GM12878 (cell line): ENCODE measurements at regions not wholly inside any gene's neighbourhood (a gene's known extent, or its start where the extent isn't known, plus 50 kb on each side); places are given as distances from the start of the nearest gene placed in this dataset.

Experiments used
- ATAC-seq: fragments of 200-7000 bp; cut with Tn5 transposase; 3 replicates; pipeline ENCODE4 v1.9.1; 2020; ENCODE audit warnings: mild to moderate bottlenecking, moderate library complexity
- BruUV-seq: library from RNA; stranded (reverse); fragments of 400-500 nt; replicated peaks from 2 replicates; lab custom pipeline; 2021; lab: Mats Ljungman, UMichigan
- CTCF ChIA-PET: fragments of 300-600 bp; sonication (Branson Sonifier 250); formaldehyde crosslinking; extraction: SDS; loops from one replicate; lab custom pipeline; 2021; ENCODE audit warnings: inconsistent platforms; lab: Yijun Ruan, JAX
- POLR2A ChIA-PET: fragments of 350-600 bp; formaldehyde crosslinking; extraction: SDS; loops from one replicate; lab custom pipeline; 2021; ENCODE audit warnings: inconsistent platforms; lab: Charles Lee
- RAD21 ChIA-PET: fragments of 300-600 bp; sonication (Branson Sonifier 250); formaldehyde crosslinking; loops from one replicate; lab custom pipeline; 2023; ENCODE audit warnings: antibody characterized with exemption; ENCODE audit not compliant: unreplicated experiment; lab: Charles Lee
- SMC1A ChIA-PET: fragments of 300-600 bp; sonication (Branson Sonifier 250); formaldehyde crosslinking; loops from one replicate; lab custom pipeline; 2023; ENCODE audit not compliant: unreplicated experiment, uncharacterized antibody; lab: Charles Lee
- DNase-seq: peaks from one replicate; pipeline ENCODE4 v3.0.0-alpha.2; 2011; ENCODE audit warnings: low read depth, low spot score
- FAIRE-seq: peaks from 3 replicates; lab custom pipeline; 2011; peaks lifted over from hg19 to GRCh38; lab: Jason Lieb, UNC
- H2AFZ ChIP-seq: 2 replicates; pipeline ENCODE4 v1.6.0; 2011; ENCODE audit warnings: low read depth, low read length, control low read depth; ENCODE audit not compliant: control insufficient read depth
- H3K27ac ChIP-seq: 2 replicates; pipeline ENCODE4 v1.5.1; 2011; ENCODE audit warnings: control low read depth; ENCODE audit not compliant: control insufficient read depth, insufficient read depth
- H3K27me3 ChIP-seq, 2 experiments: replicated peaks in 1 of 2; 2 replicates each; pipeline versions ENCODE4 v1.6.0 to v1.6.1; 2011; ENCODE audit warnings: low read length in 1 of 2; ENCODE audit not compliant: control insufficient read depth in 2 of 2, insufficient read depth in 2 of 2
- H3K36me3 ChIP-seq, 2 experiments: 2 replicates each; pipeline ENCODE4 v1.5.1; 2011; ENCODE audit warnings: low read length in 1 of 2; ENCODE audit not compliant: control insufficient read depth in 2 of 2, insufficient read depth in 2 of 2
- H3K4me1 ChIP-seq: 2 replicates; pipeline ENCODE4 v1.6.1; 2011; ENCODE audit warnings: mild to moderate bottlenecking, low read length, moderate library complexity, mixed read lengths; ENCODE audit not compliant: control insufficient read depth, insufficient read depth
- H3K4me2 ChIP-seq: 2 replicates; pipeline ENCODE4 v1.6.0; 2011; ENCODE audit warnings: control low read depth; ENCODE audit not compliant: control insufficient read depth, insufficient read depth
- H3K4me3 ChIP-seq: fragments of 200-600 bp; sonication (generic); 2 replicates; pipeline ENCODE4 v1.5.1; 2016
- H3K79me2 ChIP-seq: 2 replicates; pipeline ENCODE4 v1.6.0; 2011; ENCODE audit warnings: low read length; ENCODE audit not compliant: control insufficient read depth, insufficient read depth
- H3K9ac ChIP-seq: 2 replicates; pipeline ENCODE4 v1.8.0; 2011; ENCODE audit warnings: low read length, control low read depth, mixed read lengths; ENCODE audit not compliant: control insufficient read depth, insufficient read depth
- H3K9me3 ChIP-seq: replicated peaks from 3 replicates; pipeline ENCODE4 v1.5.1; 2011; ENCODE audit warnings: mild to moderate bottlenecking, low read length; ENCODE audit not compliant: control insufficient read depth, insufficient read depth
- H4K20me1 ChIP-seq: 2 replicates; pipeline ENCODE4 v1.6.0; 2011; ENCODE audit not compliant: control insufficient read depth, insufficient read depth
- ATF2 ChIP-seq: IDR thresholded peaks from 2 replicates; pipeline ENCODE4 v1.6.1; 2012; ENCODE audit warnings: low read length, inconsistent platforms
- ATF7 ChIP-seq: fragments of 450-650 bp; IDR thresholded peaks from 2 replicates; pipeline ENCODE4 v1.6.1; 2016; ENCODE audit warnings: low read depth, mild to moderate bottlenecking
- BHLHE40 ChIP-seq, 2 experiments: fragments of 450-650 bp in 1 of 2; IDR thresholded peaks; 2 replicates each; pipeline ENCODE4 v1.6.1; 2011 to 2017; ENCODE audit warnings: low read depth in 2 of 2, borderline replicate concordance in 1 of 2, improper control_type of control experiment in 1 of 2, low read length in 1 of 2, mild to moderate bottlenecking in 1 of 2
- BMI1 ChIP-seq: fragments of 450-650 bp; IDR thresholded peaks from 2 replicates; pipeline ENCODE4 v1.6.1; 2016; ENCODE audit warnings: mild to moderate bottlenecking, moderate library complexity, borderline replicate concordance
- ELK1 ChIP-seq: IDR thresholded peaks from 2 replicates; pipeline ENCODE4 v1.6.1; 2012; ENCODE audit warnings: low read depth, low read length, improper control_type of control experiment
- ETV6 ChIP-seq, 2 experiments: fragments of 450-650 bp in 1 of 2; IDR thresholded peaks in 1 of 2; conservative IDR thresholded peaks in 1 of 2; 2 replicates each; pipeline ENCODE4 v1.6.1; 2014; ENCODE audit warnings: antibody characterized with exemption in 1 of 2, borderline replicate concordance in 1 of 2, low read depth in 1 of 2, mild to moderate bottlenecking in 1 of 2, moderate library complexity in 1 of 2
- GATAD2B ChIP-seq: fragments of 450-650 bp; conservative IDR thresholded peaks from 2 replicates; pipeline ENCODE4 v1.6.1; 2017; ENCODE audit warnings: low read depth, mild to moderate bottlenecking, moderate library complexity
- MTA3 ChIP-seq: IDR thresholded peaks from 2 replicates; pipeline ENCODE4 v1.6.1; 2012; ENCODE audit warnings: low read length, inconsistent platforms, borderline replicate concordance
- NBN ChIP-seq: fragments of 450-650 bp; IDR thresholded peaks from 2 replicates; pipeline ENCODE4 v1.6.1; 2016
- NFYA ChIP-seq: IDR thresholded peaks from 2 replicates; pipeline ENCODE4 v1.6.1; 2011; ENCODE audit warnings: low read depth, mild to moderate bottlenecking, low read length, improper control_type of control experiment, borderline replicate concordance
- NR2C1 ChIP-seq: fragments of 450-650 bp; IDR thresholded peaks from 2 replicates; pipeline ENCODE4 v1.6.1; 2017; ENCODE audit warnings: antibody characterized with exemption, mild to moderate bottlenecking, moderate library complexity
- PML ChIP-seq: IDR thresholded peaks from 2 replicates; pipeline ENCODE4 v1.6.1; 2012; ENCODE audit warnings: low read length, inconsistent platforms
- STAT1 ChIP-seq: fragments of 450-650 bp; conservative IDR thresholded peaks from 2 replicates; pipeline ENCODE4 v1.6.1; 2014; ENCODE audit warnings: antibody characterized with exemption, mild to moderate bottlenecking
- STAT3 ChIP-seq: IDR thresholded peaks from 2 replicates; pipeline ENCODE4 v1.6.1; 2011; ENCODE audit warnings: low read depth, low read length, improper control_type of control experiment
- ZBTB33 ChIP-seq: fragments of 450-650 bp; IDR thresholded peaks from 2 replicates; pipeline ENCODE4 v1.6.1; 2017; ENCODE audit warnings: mild to moderate bottlenecking
- WGBS: methylation state at CpG from one replicate; pipeline ENCODE4 v1.1.6; 2016; ENCODE audit warnings: low lambda C conversion rate; ENCODE audit not compliant: insufficient replicate concordance, insufficient coverage; ENCODE audit errors: missing lambda C conversion rate; 5-methylcytosine and 5-hydroxymethylcytosine counted together
- in situ Hi-C: fragments of 300-500 bp; cut with MboI; formaldehyde crosslinking; loops from 9 replicates; pipeline ENCODE4 v1.14.3; 2018; ENCODE audit warnings: mixed read lengths
- intact Hi-C: fragments of 100-400 bp; cut with micrococcal nuclease; formaldehyde crosslinking; loops from one replicate; pipeline ENCODE4 v1.14.2; 2022; ENCODE audit not compliant: unreplicated experiment

GRCh38 chr19:56969759-56970178, 129.2 kb upstream of the PEG3 start:
- CTCF ChIA-PET: no interaction called here
- intact Hi-C loops: no loop called here
- 1% methylated on average over 6 of the region's 6 CpGs for WGBS
- H3K27me3 ChIP-seq: no peaks in the 10 kb centered on the region
- no TSS peak for BruUV-seq
- H3K9ac ChIP-seq: no peak overlapping the region
- H4K20me1 ChIP-seq: no peaks in the 10 kb centered on the region
- no peak for DNase-seq
- POLR2A ChIA-PET: no interaction called here
- RAD21 ChIA-PET: no interaction called here
- H2AFZ ChIP-seq: no peak overlapping the region
- SMC1A ChIA-PET: no interaction called here
- TF ChIP-seq STAT1 (no peak), ETV6 (conservative IDR thresholded peaks at IDR 0.05 in 1 of 2, IDR thresholded peaks at IDR 0.05 in 1 of 2; ENCODE audit: borderline replicate concordance in 1 of 2, low read depth in 1 of 2) (no peak), NBN (no peak), STAT3 (no peak), NFYA (no peak)
- ATAC-seq: no peak
- no peaks in the 10 kb centered on the region for H3K4me1 ChIP-seq
- no peaks in the 10 kb centered on the region for H3K79me2 ChIP-seq
- no peak overlapping the region for H3K4me2 ChIP-seq
- H3K36me3 ChIP-seq: no peaks in the 10 kb centered on the region
- H3K9me3 ChIP-seq: no peaks in the 10 kb centered on the region; the same call in 2 of the 3 replicates
- no peak for FAIRE-seq
- no peak overlapping the region for H3K27ac ChIP-seq
- in situ Hi-C loops: no loop called here
- H3K4me3 ChIP-seq: no peak overlapping the region

GRCh38 chr19:56971230-56971629, 130.7 kb upstream of the PEG3 start:
- H3K9ac ChIP-seq: no peak overlapping the region
- no peak overlapping the region for H3K27ac ChIP-seq
- H3K79me2 ChIP-seq: no peaks in the 10 kb centered on the region
- no peaks in the 10 kb centered on the region for H4K20me1 ChIP-seq
- RAD21 ChIA-PET: no interaction called here
- BruUV-seq: no TSS peak
- FAIRE-seq (no peak), DNase-seq (no peak), ATAC-seq (no peak)
- in situ Hi-C loops: no loop called here
- 41% methylated on average over 14 of the region's 14 CpGs for WGBS
- no peaks in the 10 kb centered on the region; the same call in 2 of the 3 replicates for H3K9me3 ChIP-seq
- CTCF ChIA-PET: no interaction called here
- no peak overlapping the region for H2AFZ ChIP-seq
- no peaks in the 10 kb centered on the region for H3K4me1 ChIP-seq
- no peak overlapping the region for H3K4me3 ChIP-seq
- POLR2A ChIA-PET: no interaction called here
- no peaks in the 10 kb centered on the region for H3K36me3 ChIP-seq
- SMC1A ChIA-PET: no interaction called here
- intact Hi-C loops: no loop called here
- no peak overlapping the region for H3K4me2 ChIP-seq
- no peaks in the 10 kb centered on the region for H3K27me3 ChIP-seq
- TF ChIP-seq NR2C1 (no peak), BHLHE40 (IDR thresholded peaks at IDR 0.05; ENCODE audit: borderline replicate concordance in 1 of 2, low read depth in 2 of 2, low read length in 1 of 2) (no peak), ATF2 (no peak), ATF7 (no peak), BMI1 (no peak), ZBTB33 (no peak), NFYA (no peak), GATAD2B (no peak), PML (no peak), MTA3 (no peak), ELK1 (no peak)
